Breast epithelium (tissue), 3 donors: ENCODE measurements at regions not wholly inside any gene's neighbourhood (a gene's known extent, or its start where the extent isn't known, plus 50 kb on each side); places are given as distances from the start of the nearest gene placed in this dataset.
"Not testable (repeated sequence)": the region's sequence is repeated elsewhere in the genome, so short reads cannot be mapped to it uniquely, and the experiment has no call there.

Experiments
- CTCF ChIP-seq, 3 donors: fragments of 450-650 bp; IDR thresholded peaks; one replicate each; pipeline ENCODE4 v1.5.1; 2016 to 2017; ENCODE audit warnings: antibody characterized with exemption in 3 of 3, mild to moderate bottlenecking in 3 of 3, moderate library complexity in 3 of 3
- POLR2A ChIP-seq: fragments of 450-650 bp; IDR thresholded peaks from one replicate; pipeline ENCODE4 v1.6.1; 2016; ENCODE audit warnings: antibody characterized with exemption, mild to moderate bottlenecking, moderate library complexity
- POLR2AphosphoS5 ChIP-seq, 3 donors: sonication (generic); formaldehyde crosslinking; IDR thresholded peaks; one replicate each; pipeline ENCODE4 v1.6.1; 2017; ENCODE audit warnings: antibody characterized with exemption in 3 of 3

- TF ChIP-seq CTCF (IDR thresholded peaks at IDR 0.05); POLR2A; POLR2AphosphoS5 (IDR thresholded peaks at IDR 0.05): not testable (repeated sequence)
These were observed 572.3 kb downstream of the TUBA3C start for GRCh38 chr13:18609371-18609770.
